Suppressor macrophage (primary cell): ENCODE measurements at regions not wholly inside any gene's neighbourhood (a gene's known extent, or its start where the extent isn't known, plus 50 kb on each side); places are given as distances from the start of the nearest gene placed in this dataset.
"Not testable (repeated sequence)": the region's sequence is repeated elsewhere in the genome, so short reads cannot be mapped to it uniquely, and the experiment has no call there.

Experiments
- DNase-seq, 4 experiments: peaks; one replicate each; pipeline ENCODE4 v3.0.0-alpha.2; 2020 to 2022

- no peak for DNase-seq
Observed at GRCh38 chr13:42484386-42484785, 89.6 kb upstream of the TNFSF11 start.

GRCh38 chr13:42485272-42485671 lies 88.7 kb upstream of the TNFSF11 start:
- DNase-seq = no peak

GRCh38 chr13:42486711-42487198 lies 87.2 kb upstream of the TNFSF11 start:
- DNase-seq = peak; percentile 40 to 83 (median 62)

- no peak for DNase-seq
Observed at GRCh38 chr13:42487221-42487620, 86.7 kb upstream of the TNFSF11 start.

GRCh38 chr13:42490676-42491075 lies 83.3 kb upstream of the TNFSF11 start:
- no peak for DNase-seq

GRCh38 chr13:42492372-42492920 lies 81.5 kb upstream of the TNFSF11 start:
- DNase-seq = no peak

- DNase-seq = no peak
Observed at GRCh38 chr13:42494157-42494556, 79.8 kb upstream of the TNFSF11 start.

GRCh38 chr13:42495255-42495654 lies 78.7 kb upstream of the TNFSF11 start:
- peak in 1 of 4 experiments; percentile 20 for DNase-seq

GRCh38 chr13:42495751-42496150 lies 78.2 kb upstream of the TNFSF11 start:
- DNase-seq = no peak

- DNase-seq = not testable (repeated sequence)
Observed at GRCh38 chr13:42496926-42497554, 76.9 kb upstream of the TNFSF11 start.

GRCh38 chr13:42497798-42498197 lies 76.2 kb upstream of the TNFSF11 start:
- DNase-seq = peak; percentile 5 to 42 (median 18)

GRCh38 chr13:42498521-42498920 lies 75.4 kb upstream of the TNFSF11 start:
- no peak for DNase-seq
